GM21515 (cell line): ENCODE measurements at regions not wholly inside any gene's neighbourhood (a gene's known extent, or its start where the extent isn't known, plus 50 kb on each side); places are given as distances from the start of the nearest gene placed in this dataset.

ENCODE experiments used
- ATAC-seq: cut with Tn5 transposase; IDR thresholded peaks from one replicate; pipeline ENCODE4 v1.9.1; 2021; ENCODE audit not compliant: unreplicated experiment

DNA sequence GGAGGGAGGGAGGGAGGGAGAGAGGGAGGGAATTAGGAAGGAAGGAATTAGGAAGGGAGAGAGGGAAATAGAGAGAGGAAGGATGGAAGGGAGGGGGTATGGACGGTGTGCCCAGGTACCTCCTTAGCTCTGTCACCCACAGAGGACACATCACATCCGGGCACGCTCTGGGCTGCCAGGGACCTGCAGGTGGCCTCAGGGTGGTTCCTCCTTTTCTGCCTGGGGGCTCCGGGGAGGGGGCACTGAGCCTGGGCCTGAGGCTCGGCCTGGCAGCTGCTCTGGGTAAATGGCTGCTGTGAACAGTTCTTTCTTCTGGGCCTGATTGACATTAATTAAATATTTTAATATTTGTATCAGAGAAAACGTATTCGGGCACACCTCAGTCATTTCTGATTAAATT, 733.5 kb downstream of the BRD1 start:
- no peak for ATAC-seq

DNA sequence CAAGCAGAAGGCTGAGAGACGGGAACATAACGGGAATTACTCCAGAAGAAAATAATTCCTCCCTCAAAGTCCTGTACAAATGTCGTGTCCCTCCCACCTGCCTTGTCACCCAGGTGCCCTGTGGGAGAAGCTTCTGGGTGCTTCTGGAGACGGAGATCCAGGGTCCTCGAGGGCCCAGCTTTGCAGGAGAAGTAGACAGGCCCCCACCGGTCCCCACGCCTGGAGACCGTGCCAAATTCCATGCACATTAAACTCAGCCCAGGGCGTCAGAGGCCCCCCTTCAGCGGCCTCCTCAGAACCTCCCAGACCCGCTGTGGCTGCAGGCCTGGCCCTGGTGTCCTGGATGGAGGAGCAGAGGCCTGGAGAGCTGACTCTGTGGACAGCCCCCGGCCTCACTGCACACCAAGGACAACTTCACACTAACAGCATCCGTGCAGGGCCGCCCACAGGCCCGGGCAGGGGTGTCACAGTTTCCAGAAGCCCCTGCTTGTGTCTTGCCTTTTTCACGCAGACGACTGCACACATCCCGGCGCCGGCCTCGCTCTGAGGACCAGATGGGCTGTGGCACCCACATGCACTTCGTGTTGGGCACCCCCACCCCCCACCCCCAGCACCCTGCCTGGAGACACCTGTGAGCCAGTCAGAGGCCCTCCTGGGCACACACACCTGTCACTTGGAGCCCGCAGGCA, 734.3 kb downstream of the BRD1 start:
- ATAC-seq, result no peak

DNA sequence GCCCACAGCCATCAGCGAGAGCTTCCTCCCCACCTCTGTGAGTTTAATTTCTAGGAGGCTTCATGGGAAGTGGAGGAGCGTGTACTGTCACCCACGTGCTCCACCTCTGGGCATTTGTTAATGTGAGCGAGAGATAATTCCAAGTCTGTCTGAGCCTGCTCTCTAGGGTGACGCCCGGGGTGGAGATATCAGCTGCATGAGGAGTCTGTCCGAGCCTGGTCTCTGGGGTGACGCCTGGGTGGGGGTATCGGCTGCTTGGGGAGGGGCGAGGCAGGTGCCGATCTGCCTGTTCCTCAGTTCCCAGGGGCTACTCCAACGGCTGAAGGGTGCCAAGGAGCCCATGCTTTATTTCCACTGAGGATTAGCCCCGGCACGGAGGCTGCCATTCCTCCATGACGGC, 735.0 kb downstream of the BRD1 start:
- no peak for ATAC-seq

DNA sequence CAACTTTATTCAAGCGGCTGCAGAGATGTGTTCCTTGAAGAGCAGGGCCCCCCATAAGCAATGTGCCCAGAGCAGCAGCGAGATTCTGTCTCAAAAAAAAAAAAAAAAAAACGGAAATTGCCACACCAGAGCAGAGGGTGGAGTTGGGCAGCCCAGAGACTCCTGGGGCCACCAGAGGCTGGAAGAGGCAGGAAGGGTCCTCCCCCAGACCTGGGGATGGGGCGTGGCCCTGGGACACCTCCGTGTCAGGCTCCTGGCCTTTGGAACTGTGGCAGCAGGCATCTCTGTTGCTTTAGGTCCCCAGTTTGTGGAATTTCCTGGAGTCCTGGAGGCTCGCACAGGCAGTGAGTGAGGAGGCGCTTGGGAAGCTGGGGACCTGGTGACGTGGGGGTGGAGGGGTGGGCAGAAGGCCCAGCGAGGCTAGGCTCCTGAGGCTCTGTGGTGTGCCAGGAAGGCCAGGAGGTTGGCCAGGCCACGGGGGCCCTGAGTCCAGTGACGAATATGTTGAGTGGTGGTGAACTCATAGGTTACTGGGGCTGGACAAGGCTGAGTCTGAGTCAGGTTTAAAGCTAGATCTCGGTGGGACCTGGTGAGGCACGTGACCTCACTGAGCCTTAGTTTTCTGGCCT, 735.6 kb downstream of the BRD1 start:
- ATAC-seq, result no peak

DNA sequence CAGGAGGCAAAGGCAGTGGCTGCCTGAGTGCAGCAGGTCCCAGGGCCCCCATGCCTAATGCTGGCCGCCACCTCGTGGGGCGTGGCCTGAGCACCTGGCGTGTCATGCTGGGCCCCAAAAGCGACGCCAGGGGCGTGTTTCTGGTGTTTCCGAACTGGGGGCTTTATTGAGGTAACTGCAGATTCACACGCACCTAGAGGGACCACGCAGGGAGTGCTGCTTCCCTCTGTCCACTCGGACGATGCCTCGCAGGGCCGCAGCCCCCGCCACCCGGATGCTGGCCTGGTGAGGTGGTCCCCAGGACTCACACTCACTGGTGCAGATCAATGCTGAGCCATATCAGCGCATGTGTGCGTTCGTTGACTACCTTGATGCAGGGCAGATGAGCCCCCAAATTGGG, 736.2 kb downstream of the BRD1 start:
- no peak for ATAC-seq

DNA sequence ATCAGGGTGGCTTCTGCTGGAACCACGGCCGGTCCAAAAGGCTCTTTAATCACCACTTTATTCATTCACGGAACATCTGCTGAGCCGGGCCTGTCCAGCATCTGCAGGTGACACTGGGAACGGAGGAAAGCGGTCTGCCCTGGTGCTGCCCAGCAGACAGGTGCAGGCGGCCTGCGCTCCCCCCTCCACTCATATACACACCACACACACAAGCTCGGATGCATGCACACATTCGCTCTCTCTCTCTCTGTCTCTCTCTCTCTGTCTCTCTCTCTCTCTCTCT, 736.9 kb downstream of the BRD1 start:
- no peak for ATAC-seq

DNA sequence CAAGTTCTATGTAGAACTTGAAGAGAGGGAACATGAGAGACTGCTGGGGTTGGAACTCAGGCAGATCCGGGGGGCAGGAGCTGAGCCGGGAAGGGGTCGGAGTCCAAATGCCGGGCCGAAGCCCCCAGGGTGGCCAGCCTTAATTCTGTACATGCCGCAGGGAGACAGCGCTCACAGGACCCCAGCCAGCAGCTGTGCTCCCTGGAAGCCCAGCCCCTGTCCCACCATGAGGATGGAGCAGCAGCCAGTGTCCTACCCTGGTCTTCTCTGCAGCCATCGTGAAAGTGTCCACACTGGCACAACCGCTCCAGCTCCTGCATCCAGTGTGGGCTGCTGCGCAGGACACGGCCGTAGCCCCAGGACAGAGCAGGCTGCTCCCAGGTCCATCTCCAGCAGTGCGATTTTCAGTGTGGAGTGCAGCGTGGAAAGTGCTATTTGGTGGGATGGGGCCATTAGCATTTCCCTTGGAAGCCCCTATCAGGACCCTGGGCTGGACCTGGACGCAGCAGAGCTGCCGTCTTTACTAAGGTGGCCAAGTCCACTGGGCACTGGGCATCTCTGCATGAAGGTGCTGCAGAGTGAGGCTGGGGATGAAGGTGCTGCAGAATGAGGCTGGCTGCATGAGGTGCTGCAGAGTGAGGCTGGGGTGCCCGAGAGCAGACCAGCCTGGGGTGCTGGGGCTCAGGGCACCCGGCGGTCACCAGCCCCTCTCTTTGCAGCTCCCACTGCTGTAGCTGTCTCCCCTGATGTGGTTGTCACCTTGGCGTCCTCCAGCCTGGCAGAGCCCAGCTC, 737.4 kb downstream of the BRD1 start:
- no peak for ATAC-seq

DNA sequence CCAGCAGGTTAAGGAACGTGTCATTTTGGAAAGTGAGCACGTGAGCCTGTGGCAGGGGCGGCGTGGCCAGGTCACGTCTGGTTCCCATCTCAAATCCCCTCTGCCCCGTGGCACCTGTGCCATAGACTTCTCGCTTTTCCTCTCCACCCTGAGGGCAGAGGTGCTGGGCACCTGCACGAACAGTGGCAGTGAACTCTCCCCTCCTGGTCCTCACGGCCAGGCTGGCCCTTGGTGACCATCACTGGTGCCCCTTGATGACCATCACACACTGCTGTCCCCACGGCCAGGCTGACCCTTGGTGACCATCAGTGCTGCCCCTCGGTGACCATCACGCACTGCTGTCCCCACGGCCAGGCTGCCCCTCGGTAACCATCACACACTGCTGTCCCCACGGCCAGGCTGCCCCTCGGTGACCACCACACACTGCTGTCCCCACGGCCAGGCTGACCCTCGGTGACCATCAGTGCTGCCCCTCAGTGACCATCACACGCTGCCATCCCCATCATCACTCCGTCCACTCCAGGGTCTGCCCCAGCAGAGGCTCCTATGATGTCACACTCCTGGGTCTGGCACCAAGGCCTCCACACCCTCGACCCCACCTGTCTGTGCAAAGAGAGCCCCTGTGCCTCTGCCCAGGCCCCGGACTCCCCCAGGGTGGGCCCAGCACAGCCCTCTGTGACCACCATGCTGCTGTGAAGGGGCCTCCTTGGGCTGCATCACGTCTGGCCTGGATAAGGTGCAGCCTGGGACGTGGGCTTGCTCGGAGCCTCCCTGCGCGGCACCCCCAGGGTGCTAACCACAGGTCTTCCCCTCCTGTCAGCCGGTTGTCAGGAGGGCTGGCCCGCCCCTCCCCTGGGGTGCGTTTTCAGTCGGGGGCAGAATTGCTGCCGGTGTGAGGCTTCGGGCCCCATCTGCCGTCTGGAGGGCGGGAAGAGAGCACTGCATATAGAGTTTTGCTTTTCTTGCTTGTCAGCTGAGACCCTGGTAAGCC, 738.6 kb downstream of the BRD1 start:
- no peak for ATAC-seq

DNA sequence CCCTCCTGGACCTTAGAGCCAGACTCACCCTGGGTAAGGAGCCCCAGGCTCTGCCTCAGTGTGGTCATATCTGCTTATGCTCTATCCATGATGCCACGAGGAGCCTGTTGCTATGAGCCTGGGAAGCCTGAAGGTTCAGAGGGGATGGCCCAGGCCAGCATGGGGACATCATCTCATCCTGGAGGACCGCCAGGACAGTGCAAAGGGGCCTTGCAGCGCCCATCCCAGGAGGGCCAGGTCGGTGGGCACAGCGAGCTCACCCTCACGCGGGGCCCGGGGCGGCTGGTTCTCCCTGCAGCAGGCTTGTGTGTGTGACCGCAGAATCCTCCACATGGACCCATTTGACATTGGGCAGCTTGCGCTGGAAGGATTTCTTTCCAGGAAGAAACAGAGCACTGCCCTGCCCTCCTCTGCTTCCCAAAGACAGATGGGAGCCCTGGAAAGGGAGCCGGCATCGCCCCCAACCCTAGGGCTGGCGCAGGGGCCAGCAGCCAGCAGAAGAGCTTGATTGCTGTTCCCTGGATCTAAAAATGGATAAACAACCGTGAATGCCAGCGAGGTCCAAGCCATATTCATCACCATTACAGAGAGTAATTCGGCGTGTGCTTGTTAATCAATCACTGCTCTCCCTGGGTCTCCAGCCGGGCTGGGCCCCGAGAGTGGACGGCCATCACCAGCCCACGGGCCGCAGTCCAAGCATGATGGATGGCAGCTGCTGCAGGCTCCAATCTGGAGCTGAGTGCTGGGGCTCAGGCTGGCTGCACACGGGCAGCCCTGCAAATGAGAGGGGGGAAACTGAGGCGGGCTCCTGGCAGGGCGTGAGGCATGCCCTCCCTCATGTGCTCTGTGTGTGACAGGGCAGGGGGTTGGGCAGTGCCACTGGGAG, 739.7 kb downstream of the BRD1 start:
- no peak for ATAC-seq

DNA sequence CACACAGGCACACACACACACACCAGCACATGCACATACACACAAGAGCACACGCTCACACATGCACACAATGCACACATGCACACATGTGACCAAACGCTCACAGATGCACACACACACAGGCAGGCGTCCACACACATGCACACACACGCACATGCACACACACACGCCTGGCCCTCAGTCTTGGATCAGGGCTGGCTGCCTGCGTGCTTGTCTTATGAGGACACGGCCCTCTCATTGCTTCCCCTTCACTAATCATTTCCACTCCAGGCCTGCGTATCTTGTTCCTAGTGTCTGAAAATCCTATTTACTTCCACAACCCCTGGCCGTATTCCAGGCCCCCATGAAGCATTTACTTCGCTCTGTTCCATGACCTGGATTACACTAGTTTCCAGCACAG, 740.5 kb downstream of the BRD1 start:
- ATAC-seq, result no peak

DNA sequence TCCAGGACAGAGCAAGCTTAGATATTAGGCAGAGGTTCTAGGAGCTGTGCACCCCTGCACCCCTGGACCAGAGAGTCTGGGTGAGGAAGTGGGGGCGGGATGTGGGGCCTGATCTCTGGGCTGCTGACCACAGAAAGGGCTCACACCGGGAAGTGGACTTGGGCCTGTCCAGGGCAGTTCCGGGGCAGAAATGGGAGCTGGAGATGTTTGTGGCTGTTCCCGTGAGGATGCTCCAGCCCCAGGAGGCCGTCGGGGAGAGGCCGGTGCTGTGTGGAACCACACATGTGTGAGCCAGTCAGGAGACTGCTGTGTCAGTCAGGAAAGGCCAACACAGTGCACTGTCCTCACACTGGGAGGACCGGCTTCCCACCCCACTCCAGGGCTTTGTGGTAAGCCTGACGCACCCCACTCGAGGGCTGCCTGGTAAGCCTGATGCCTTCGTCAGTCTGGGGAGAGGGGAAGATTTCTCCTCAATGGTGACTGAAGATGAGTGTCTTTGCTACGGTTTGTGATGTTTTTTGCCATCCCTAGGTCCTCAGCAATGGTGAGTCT, 741.0 kb downstream of the BRD1 start:
- no peak for ATAC-seq

DNA sequence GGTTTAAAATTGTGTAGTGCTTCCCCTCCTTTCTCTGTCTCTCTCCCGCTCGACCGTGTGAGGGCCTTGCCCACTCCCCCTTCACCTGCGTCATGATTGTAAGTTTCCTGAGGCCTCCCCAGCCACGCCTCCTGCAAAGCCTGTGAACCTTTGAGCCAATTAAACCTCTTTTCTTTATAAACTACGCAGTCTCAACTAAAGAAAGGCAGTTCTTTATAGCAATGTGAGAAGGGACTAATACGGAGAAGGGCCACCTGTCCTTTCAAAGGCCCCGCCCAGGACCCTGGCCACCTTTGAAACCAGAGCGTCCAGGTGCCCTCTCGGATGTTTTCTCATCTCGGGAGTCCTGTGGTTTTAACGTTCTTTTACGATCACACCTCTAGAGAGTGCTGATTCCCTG, 741.5 kb downstream of the BRD1 start:
- no peak for ATAC-seq

DNA sequence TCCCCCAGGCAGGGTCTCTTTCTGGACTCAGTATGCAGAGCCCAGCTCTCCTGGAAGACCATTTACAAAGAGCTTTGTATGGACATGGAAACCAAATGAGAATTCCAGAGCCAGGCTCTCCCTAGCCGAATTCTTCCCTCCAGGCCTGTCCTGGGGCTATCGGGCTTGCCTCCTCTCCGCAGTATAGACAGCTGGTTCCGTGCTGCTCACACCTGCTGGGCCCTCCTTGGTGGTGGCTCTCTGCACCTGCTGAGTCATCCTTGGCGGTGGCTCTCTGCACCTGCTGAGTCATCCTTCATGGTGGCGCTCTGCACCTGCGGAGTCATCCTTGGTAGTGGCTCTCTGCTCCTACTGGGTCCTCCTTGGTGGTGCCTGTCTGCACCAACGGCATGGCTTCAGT, 743.5 kb downstream of the BRD1 start:
- no peak for ATAC-seq

DNA sequence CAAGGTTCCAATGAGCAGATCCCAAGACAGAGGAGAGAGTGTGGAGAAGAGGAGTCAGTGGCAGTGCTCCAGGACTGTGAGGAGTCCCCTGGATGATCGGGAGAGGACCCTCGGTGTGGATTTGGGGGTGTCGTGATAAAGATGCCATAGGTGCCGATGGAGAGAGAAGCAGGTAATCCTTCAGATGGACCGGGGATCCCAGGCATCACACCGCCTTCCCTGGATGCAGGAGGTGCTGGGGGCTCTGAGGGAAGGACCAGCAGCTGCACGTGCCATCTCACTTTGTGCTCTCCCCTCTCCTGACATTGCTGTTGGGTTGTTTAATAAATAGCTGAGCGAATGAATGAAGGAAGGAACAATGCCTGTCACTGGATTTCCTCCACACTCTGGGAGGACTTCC, 744.1 kb downstream of the BRD1 start:
- ATAC-seq, result no peak

DNA sequence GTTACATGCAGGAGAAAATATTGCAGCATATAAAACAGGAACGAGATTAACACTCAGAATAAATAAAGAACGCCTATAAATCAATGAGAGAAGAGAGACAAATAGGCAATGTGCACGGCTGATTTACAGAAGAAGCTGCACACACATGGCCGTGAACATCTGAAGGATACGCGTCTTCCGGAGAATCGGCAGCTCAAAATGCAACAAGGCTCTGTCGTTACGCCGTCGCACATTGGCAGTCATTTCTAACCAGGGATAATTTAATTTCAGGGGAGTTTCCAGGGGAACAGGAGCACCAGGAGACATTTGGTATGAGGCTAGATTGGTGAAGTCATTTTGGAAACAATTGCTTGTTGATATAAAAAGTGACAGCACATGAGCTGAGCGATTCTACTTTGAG, 745.2 kb downstream of the BRD1 start:
- no peak for ATAC-seq

DNA sequence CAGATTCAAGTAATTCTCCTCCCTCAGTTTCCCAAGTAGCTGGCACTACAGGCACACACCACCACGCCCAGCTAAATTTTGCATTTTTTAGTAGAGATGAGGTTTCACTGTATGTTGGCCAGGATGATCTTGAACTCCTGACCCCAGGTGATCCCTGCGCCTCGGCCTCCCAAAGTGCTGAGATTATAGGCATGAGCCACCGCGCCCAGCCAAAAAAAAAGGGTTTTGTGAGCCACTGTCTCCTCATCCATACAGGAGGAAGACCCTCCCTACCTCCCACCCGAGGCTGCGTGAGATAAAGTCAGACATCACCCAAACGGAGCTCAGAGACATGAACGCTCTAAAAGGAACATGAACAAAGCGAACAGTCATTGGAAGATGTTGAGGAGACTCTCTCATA, 745.7 kb downstream of the BRD1 start:
- no peak for ATAC-seq

DNA sequence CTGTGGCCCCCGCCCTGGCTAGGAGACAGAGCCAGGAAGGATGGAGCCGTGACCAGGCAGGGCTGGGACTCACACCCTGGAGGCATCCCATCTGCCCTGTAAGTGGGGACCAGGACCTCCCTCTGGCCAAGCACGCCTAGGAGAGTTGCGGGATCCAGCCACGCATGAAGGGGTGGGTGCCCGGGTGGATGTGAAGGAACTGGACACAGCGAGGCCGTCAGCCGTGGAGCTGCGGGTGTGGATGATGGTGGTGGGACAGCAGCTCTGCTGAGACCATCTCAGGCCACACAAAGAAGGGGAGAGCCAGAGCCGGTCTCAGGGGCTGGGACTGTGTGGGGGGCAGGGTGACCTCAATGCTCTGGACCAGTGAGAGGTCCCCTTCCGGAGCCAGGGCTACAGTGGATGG, 746.4 kb downstream of the BRD1 start:
- no peak for ATAC-seq

DNA sequence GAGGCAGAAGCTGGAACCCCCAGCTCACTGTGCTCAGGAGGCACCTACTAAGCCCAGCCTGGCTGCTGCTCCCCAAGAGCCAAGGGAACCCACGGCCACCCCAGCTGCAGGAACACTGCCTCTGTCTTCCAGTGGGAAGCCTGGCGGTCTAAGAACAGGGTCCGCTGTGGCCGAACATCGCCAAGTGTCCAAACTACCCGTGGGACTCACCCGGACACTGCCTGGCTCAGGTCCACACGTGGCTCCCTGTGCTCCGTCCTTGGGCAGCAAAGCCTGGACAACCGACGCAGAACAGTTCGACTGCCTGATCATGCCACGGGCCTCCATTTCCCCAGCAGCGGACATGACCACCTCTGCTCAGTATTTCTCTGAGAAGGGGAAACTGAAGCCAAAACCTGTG, 747.0 kb downstream of the BRD1 start:
- ATAC-seq, result no peak

DNA sequence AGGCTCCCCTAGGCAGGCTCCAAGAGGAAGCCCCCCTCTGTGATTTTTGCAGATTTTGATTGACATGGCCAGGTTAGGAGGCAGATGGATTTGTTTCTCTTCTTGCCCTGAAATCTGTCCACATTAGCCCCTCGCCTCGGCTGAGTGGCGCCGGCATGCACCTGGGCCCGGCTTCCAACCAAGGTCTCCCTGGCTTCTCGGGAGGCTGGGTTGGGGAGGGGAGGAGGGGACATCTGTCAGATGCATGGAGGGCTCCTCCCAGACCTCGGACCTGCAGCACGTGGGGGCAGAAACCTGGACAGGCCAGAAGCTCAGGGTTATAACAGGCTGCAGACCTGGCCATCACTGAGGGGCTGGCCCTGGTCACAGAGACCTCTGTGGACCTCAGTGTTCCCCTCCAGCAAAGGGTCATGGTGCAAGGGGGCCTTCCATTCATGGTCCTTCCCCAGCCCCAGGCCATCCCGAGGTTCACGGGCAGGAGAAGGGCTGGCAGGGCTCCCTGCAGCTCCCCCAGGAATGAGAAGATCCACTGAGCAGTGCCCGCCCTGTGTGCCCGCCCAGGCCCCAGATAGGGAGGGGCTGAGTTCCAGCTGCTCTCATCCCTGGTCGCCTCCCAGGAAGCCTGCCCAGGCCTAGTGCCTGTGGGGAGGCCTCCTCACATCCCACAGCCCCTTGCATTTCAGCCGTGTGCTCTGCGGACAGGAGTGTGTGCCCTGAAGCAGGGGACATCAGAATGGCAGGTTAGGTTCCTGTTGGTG, 747.8 kb downstream of the BRD1 start:
- no peak for ATAC-seq
